ENCODE measurements at regions not wholly inside any gene's neighbourhood (a gene's known extent, or its start where the extent isn't known, plus 50 kb on each side); places are given as distances from the start of the nearest gene placed in this dataset.
"Not testable (repeated sequence)": the region's sequence is repeated elsewhere in the genome, so short reads cannot be mapped to it uniquely, and the experiment has no call there.

DNA sequence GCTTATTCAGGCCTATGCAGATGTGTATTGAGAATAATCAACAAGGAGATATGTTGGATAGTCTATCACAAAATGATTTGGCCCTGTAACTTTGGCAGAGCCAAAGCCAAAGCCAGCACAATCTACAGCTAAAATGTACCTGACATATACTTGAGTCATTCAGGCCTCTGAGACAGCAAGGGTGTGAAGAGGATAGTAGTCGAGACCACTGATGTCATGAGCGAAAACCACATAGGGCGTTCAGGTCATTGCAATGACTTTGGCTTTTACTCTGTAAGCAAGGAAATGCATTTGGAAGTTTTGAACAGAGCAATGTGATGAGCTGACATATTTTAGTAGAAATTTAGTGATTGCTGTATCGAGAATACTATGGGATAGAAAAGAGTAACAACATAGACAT, 579.6 kb downstream of the AMY1C start:
- DNase-seq: no peak

DNA sequence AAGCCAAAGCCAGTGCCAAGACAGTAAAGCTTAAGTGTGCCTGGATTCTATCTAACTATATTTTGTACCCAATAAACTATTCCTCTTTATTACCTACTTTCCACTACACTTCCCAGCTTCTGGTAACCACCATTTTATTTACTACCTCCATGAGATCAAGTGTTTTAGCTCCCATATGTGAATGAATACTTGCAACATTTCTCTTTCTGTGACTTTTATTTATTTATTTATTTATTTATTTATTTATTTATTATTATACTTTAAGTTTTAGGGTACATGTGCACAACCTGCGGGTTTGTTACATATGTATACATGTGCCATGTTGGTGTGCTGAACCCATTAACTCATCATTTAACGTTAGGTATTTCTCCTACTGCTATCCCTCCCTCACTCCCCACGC, 582.1 kb downstream of the AMY1C start:
- no peak for DNase-seq

DNA sequence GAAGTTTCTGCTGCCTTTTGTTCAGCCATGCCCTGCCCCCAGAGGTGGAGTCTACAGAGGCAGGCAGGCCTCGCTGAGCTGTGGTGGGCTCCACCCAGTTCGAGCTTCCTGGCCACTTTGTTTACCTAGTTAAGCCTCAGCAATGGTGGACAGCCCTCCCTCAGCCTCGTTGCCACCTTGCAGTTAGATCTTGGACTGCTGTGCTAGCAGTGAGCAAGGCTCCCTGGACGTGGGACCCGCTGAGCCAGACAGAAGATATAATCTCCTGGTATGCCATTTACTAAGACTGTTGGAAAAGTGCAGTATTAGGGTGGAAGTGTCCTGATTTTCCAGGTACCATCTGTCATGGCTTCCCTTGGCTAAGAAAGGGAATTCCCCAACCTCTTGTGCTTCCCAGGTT, 588.2 kb downstream of the AMY1C start:
- DNase-seq: not testable (repeated sequence)

DNA sequence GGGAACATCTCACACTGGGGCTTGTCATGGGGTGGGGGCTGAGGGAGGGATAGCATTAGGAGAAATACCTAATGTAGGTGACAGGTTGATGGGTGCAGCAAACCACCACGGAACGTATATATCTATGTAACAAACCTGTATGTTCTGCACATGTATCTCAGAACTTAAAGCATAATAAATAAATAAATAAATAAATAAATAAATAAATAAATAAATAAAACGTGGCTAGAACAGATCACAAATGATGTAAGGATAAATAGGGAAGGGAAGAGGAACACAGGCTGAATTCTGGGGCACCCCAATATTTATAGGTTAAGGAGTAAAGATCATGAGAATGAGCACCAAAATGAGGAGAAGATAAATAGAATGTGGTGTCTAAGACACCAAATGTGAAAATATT, 592.2 kb downstream of the AMY1C start:
- DNase-seq: no peak

DNA sequence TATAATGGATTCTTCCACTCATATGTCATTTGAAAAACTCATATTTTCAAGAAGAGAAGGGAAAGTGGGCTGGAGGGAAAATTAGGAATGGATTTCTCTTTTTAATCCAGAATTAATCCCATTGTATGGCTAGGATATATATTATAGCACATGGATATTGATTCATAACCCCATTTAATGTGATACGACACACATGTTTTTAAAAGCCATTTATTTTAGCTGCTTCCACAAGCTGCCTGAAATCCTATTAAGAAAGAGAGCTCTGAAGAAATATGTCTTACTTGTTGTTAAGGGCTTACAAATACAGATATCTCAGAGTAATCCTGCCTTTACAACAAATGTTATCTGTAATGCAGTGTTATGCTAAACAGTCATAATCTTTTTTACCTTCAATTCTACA, 598.6 kb downstream of the AMY1C start:
- no peak for DNase-seq

DNA sequence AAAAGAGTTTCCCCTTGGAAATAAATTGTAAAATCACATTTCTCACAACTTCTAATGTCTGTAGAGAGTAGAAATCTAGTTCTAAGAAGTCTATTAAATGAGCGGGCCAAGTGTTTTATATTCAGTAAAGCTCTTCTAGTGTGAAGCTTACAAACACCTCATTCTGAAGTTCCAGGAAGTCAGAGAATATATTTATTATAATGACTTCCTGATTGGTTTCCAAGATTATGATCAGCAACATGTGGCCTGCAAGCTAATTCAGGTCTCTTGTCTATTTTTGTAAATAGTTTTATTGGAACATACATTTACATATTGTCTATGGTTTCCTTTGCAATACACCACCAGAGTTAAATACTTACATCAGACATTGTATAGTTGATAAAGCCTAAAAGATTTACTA, 603.9 kb downstream of the AMY1C start:
- DNase-seq: no peak

DNA sequence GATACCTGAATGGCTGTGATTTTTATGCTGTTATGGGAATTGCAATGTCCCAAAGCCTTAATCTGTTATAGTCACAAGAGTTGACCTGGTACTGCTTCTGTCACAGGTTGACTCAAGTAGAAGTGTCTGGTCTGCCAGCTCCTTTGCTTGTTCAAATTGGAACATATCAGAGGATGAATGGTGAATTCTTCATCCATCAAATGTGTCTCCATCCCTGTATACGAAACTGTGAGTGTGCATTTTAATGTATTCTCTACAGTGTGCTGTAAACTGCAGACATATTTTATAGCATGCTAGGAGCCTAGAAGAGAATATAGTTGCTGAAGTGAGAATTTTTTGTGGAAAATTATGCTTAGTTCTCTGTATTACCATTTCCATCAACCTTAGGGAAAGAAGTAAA, 608.4 kb downstream of the AMY1C start:
- no peak for DNase-seq

DNA sequence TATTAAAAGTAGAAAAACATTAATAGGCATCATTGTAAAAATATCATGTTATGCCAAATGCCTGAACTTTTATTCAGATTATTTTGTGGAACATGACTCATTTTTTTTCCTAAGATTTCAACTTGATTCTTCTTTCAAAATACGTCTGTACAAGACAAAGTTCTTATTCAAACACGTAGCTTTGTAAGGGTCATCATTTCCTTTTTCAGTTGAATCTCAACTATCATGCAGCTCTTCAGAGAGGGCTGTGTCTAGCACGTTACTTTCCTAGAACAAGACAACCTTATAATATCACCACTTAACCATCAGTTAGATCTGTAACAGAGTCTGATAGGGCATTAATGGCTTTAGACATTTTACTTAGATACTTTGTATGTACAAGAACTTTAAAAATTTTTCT, 608.9 kb downstream of the AMY1C start:
- no peak for DNase-seq

DNA sequence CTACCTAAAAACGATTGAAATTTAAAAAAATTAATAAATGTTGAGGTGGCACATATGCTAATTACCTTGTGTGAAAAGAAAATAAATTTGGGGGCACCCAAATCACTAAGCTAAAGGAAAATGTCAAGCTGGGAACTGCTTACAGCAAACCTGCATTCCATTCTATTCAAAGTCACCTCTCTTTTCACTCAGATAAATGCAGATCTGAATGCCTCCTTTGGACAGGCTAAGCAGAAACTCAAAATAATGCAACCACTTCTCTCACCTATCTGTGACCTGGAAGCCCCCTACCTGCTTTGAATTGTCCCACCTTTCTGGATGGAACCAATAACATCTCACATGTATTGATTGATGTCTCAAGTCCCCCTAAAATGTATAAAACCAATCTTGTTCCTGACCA, 628.7 kb downstream of the AMY1C start:
- DNase-seq: no peak

DNA sequence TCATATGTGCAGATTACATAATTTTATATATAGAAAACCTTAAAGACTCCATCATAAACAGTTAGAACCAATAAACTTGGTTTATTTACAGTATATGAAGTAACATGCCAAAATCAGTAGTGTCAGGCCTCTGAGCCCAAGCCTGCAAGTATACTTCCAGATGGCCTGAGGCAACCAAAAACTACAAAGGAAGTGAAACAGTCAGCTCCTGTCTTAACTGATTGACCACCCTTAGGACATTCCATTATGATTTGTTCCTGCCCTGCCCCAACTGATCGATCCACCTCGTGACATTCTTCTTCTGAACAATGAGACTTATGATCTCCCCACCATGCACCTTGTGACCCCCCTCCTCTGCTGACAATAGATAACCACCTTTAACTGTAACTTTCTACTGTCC, 630.3 kb downstream of the AMY1C start:
- DNase-seq: no peak

DNA sequence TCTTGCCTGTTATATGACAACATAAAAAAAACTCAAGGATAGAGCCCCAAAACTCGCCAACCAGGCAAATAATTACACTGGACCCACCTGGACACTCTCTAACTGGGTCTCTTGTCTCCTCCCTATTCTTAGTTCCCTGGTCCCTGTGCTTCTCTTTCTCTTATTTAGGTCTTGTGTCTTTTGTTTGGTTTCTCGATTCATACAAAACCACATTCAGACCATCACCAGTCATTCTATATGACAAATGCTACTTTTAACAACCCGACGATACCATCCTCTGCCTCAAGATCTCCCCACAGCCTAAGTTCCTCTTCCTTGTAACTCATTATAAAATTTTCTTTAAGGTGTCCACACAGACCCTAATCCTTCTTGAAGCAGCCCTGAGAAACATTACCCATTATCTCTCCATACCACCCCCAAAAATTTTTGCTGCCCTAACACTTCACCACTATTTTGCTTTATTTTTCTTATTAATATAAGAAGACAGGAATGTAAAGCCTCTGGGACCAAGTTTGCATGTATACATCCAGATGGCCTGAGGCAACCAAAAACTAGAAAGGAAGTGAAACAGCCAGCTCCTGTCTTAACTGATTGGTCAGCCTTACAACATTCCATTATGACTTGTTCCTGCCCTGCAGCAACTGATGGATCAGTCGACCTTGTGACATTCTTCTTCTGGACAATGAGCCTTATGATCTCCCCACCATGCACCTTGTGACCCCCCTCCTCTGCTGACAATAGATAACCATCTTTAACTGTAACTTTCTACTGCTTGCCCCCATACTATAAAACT, 638.2 kb downstream of the AMY1C start:
- DNase-seq: no peak

DNA sequence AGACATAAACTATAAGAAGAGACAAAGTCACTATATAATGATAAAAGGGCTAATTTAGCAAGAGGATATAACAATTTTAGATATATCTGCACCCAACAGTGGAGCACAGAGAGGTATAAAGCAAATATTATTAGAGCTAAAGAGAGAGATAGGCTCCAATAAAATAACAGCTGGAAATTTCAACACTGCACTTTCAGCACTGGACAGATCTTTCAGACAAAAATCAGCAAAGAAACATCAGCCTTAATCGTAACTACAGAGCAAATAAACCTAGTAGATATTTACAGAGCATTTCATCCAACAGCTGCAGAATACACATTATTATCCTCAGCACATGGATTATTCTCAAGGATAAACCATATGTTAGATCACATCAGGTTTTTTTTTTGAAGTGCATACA, 642.9 kb downstream of the AMY1C start:
- DNase-seq: no peak

DNA sequence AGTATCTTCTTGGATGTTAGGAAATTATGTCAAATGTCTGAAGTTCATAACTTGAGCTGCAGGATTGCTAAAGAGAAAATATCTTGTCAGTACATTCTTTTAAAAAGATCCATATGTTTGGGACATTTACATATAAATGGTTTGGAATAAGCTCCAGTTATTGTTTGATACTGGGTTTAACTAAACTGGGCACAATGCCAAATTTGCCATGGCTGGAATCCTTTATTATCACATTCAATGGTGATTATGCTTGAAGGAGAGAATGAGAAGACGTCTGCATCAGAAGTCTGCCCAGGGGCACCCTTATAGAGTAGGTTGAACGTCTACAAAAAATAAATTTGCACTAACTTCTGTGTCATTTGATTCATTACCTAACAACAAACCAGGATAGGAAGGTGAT, 652.5 kb downstream of the AMY1C start:
- no peak for DNase-seq

DNA sequence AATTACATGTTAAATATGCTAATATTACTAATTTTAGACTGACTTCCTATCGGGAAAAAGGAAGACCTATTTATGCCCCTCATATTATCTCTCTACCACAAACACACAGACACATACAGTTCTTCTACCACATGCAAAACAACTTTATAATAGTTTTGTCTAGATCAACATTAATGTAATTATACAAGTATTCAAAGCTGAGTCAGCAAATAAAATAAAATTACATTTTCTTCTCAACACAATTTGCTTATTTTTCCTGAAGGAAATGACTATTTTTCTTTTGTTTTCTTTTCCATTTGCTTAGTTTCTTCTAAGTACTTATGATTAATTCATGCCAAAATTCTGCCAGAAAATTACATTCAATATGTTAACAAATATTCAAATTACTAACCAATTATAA, 654.2 kb downstream of the AMY1C start:
- DNase-seq: no peak

DNA sequence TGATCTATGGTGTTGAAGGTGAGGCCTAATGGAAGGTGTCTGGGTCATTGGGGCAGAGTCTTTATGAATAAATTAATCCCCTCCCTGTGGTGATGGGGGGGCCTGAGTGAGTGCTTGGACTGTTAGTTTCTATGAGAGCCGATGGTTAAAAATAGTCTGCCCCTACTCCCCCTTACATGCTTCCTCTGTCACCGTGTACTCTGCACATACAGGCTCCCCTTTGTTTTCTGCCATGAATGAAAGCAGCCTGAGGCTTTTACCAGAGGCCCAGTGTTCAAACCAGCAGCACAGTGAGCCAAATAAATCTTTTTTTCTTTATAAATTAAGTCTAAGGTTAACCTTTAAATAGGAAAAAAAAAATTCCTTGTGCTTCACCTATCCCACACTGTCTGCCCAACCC, 657.0 kb downstream of the AMY1C start:
- DNase-seq: no peak

DNA sequence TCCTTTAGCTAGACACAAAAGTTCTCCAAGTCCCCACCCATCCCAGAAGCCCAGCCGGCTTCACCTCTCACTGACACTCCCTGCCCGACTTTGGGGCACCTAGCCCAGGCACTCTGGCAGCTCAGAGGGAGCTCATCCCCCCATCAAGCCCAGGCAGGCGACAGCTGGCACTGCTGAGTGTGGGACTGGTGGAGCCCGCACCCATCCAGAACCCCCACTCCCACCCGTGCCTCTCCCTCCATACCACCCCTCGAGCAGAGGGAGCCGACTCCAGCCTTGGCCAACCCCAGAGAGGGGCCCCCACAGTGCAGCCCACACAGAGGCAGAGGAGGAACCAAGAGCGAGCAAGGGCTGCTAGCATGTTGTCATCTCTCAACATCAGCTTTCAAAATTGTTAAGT, 658.6 kb downstream of the AMY1C start:
- DNase-seq: no peak

DNA sequence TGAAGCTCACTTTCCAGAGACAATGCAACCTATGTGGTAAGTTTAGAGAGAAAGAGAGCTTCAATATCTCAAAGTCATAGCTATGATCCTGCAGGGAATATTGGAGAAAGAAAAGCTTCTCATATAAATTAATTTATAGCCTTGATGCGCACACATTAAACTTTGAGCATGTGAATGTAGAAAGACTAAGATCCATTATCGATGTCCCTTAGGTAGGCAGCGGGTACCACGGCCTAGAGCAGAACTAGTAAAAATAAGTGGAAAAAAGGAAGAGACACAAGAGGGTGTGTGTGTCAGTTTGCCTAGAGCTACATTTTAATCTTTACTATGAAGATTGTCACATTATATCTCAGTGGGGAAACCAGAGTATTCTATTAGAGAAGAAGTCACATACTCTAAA, 685.6 kb downstream of the AMY1C start:
- no peak for DNase-seq

DNA sequence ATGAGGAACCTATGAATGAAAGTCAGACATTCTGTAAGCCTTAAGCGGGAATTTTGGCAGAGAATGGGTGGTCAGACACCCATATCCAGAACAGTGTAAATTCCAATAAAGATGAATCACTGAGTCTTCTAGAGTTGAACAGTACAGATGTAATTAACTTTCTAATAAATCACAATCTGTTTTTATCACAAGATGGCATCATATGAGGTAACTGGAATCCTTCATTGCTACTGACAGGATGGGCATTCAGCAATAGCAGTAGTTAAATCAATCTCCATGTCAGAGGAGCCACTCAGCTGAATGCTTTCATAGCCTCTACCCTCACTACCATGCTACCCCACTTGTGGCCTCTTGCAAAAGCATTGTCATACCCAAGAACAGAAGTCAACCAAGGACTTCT, 690.3 kb downstream of the AMY1C start:
- no peak for DNase-seq

DNA sequence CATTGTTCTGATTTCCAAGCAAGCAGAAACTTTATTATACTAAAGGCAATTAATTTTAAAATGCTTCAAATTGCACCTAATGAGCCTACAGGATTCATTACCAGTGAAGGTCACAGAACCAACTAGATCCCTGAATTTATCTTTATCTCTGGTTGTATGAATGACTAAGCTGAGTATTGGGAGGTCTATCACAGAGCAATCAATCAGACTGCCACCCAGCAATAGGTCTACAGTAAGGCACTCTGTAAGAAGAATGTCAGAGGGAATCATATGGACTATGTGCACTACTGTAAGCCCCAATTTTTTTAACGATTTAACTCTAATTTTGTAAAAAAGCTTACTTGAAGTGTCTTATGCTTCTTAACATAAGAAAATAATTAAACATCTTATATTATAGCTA, 707.0 kb downstream of the AMY1C start:
- DNase-seq: no peak

DNA sequence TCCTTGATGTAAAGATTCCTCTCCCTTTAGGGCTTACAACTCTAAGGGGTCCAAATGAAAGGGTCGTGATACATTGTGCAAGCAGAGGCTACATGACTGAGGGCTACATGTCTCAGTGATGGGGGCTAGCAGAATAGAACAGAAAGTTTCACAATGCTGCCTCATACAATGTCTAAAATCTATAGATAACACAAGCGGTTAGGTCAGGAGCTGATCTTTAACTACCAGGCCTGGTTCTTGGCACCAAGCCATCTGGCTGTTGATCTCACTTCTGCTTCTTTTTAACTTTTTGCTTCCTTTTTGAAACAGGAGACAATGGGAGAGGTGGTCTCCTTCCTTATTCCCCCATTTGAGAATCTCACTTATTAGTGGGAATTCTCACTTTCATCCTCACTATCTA, 710.2 kb downstream of the AMY1C start:
- DNase-seq: no peak

DNA sequence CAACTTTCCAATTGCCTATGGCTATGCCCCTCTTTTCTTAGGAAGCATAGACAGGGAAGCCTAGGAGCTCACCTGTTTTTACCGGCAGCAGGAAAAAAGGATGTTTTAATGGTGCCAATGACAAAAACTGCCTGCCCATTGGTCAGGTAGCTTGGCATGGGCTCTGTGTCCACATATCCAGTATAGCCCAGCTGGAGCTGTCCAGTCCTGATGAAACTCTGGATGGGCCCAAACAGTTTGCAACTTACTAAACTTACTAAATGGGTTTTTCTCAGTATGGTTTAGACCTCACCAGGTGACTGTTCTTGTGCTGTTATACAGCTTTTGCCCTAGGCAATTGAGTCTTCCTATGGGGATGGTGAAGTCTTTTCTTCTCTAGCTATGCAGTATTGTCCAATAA, 711.2 kb downstream of the AMY1C start:
- no peak for DNase-seq

DNA sequence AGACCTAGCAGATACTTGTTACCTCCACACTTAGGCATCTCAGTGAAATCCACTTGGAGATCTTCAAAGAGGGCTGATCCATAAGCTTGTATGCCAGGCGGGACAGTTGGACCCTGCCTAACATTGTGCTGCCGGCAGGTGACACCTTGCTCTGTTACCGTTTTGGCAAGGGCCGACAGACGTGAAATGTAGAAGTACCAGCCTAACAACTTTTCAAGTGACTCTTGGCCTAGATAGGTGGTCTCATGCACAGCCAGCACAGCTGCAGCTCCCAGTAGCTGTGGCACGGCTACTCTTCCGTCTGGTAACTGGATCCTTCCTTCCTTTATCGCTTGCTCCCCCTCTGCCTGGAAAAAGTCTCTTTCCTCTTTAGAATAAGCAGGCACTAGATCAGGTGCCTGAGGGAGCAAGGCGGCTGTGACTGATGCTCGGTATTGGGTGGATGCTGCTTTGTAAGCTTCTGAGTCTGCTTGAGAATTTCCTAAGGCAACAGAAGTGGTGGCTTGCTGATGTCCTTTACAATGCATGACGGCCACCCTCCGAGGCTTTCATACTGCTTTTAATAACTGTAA, 713.5 kb downstream of the AMY1C start:
- DNase-seq: no peak

DNA sequence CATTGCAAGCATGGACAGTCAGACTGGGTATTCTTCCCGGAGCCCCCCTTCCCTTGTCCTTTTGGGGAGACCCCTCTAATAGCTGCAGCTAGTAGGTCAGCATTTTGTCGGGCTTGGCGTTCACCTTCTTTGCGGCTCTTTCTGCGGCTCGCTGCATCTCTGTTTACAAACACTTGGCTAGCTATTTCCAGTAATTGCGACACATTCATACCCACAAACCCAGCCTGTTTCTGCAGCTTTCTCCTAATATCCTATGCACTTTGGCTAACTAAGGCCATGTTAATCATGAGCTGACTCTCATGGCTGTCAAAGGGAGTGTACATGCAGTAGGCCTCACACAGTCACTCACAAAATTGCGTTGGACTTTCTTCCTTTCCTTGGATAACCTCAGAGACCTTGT, 716.4 kb downstream of the AMY1C start:
- DNase-seq: no peak

DNA sequence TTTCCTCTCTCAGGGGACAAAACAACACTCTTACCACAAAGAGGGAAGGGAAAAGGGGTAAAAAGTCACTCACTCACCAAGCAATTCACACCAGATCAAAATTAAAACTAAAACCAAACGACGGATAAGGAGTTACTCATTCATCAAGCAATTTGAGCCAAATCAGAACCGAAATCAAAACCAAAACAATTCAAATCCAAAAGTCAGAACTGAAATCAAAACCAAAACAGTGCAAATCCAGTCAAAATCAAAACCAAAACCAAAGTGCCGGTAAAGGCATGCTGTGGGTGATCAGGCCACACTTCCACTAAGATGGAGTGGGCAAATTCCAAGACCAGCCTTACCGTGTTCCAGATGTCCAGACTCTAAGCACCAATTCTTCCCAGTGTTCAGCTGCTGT, 717.9 kb downstream of the AMY1C start:
- DNase-seq: peak in 1 of 5 donors; percentile 10

DNA sequence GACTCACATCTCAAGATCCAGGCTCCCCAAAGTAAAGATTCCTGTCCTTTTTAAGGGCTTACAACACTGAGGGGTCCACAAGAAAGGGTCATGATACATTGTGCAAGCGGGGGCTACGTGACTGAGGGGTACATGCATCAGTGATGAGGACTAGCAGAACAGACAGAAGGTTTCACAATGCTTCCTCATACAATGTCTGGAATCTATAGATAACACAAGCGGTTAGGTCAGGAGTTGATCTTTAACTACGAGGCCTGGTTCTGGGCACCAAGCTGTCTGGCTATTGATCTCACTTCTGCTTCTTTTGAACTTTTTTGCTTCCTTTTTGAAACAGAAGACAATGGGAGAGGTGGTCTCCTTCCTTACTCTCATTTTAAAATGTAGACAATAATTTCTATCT, 718.6 kb downstream of the AMY1C start:
- DNase-seq: no peak

Measured in T-helper 1 cell (primary cell).